ENCODE measurements at regions not wholly inside any gene's neighbourhood (a gene's known extent, or its start where the extent isn't known, plus 50 kb on each side); places are given as distances from the start of the nearest gene placed in this dataset.

GRCh38 chr6:127051571-127052260, 66.8 kb upstream of the RSPO3 start:
- H3K4me3 Mint-ChIP-seq (ENCODE audit: unreplicated experiment) = no peak overlapping the region
- Histone ChIP-seq H3K27me3 (replicated peaks; ENCODE audit: control insufficient read depth, insufficient read depth, low read length) (no peaks in the 10 kb centered on the region), H3K9me3 (no peaks in the 10 kb centered on the region), H3K4me1 (no peaks in the 10 kb centered on the region), H3K4me3 (ENCODE audit: low read depth, low read length) (no peak overlapping the region), H3K36me3 (ENCODE audit: control insufficient read depth, insufficient read depth, low read length) (no peaks in the 10 kb centered on the region)
- POLR2A ChIA-PET = no interaction called here
- peaks cover 6% of the 10 kb centered on the region for H3K36me3 Mint-ChIP-seq (ENCODE audit: insufficient read depth, unreplicated experiment)
- H3K9me3 Mint-ChIP-seq (ENCODE audit: unreplicated experiment) = peaks cover 42% of the 10 kb centered on the region
- no peak overlapping the region for H3K27ac Mint-ChIP-seq (ENCODE audit: unreplicated experiment)
- peaks cover 6% of the 10 kb centered on the region for H3K4me1 Mint-ChIP-seq (ENCODE audit: low read depth, unreplicated experiment)
- CTCF ChIA-PET = no interaction called here
- intact Hi-C loops (cut with micrococcal nuclease; ENCODE audit: unreplicated experiment) = no loop called here
- BruUV-seq (replicated peaks) = no TSS peak
- no peak for DNase-seq
- no peak for TF ChIP-seq CTCF (IDR thresholded peaks at IDR 0.05; ENCODE audit: insufficient read depth in 1 of 2, low read depth in 1 of 2, low read length in 1 of 2, severe bottlenecking in 1 of 2, unreplicated experiment in 1 of 2)
- H3K27me3 Mint-ChIP-seq (ENCODE audit: insufficient read depth, unreplicated experiment) = no peaks in the 10 kb centered on the region

- Mint-ChIP-seq H3K36me3 (ENCODE audit: insufficient read depth, unreplicated experiment) (no peaks in the 10 kb centered on the region), H3K27me3 (ENCODE audit: insufficient read depth, unreplicated experiment) (no peaks in the 10 kb centered on the region), H3K4me3 (ENCODE audit: unreplicated experiment) (no peak overlapping the region), H3K9me3 (ENCODE audit: unreplicated experiment) (peaks cover 43% of the 10 kb centered on the region), H3K4me1 (ENCODE audit: low read depth, unreplicated experiment) (peaks cover 6% of the 10 kb centered on the region), H3K27ac (ENCODE audit: unreplicated experiment) (no peak overlapping the region)
- no peak for TF ChIP-seq CTCF (IDR thresholded peaks at IDR 0.05; ENCODE audit: insufficient read depth in 1 of 2, low read depth in 1 of 2, low read length in 1 of 2, severe bottlenecking in 1 of 2, unreplicated experiment in 1 of 2)
- no peaks in the 10 kb centered on the region for H3K36me3 ChIP-seq (ENCODE audit: control insufficient read depth, insufficient read depth, low read length)
- POLR2A ChIA-PET = no interaction called here
- H3K9me3 ChIP-seq = no peaks in the 10 kb centered on the region
- no peaks in the 10 kb centered on the region for H3K27me3 ChIP-seq (replicated peaks; ENCODE audit: control insufficient read depth, insufficient read depth, low read length)
- H3K4me1 ChIP-seq = no peaks in the 10 kb centered on the region
- no TSS peak for BruUV-seq (replicated peaks)
- CTCF ChIA-PET = no interaction called here
- no peak for DNase-seq
- intact Hi-C loops (cut with micrococcal nuclease; ENCODE audit: unreplicated experiment) = no loop called here
- H3K4me3 ChIP-seq (ENCODE audit: low read depth, low read length) = no peak overlapping the region
Observed at GRCh38 chr6:127053032-127053874, 65.2 kb upstream of the RSPO3 start.

GRCh38 chr6:127053875-127054235, 64.6 kb upstream of the RSPO3 start:
- H3K27me3 ChIP-seq (replicated peaks; ENCODE audit: control insufficient read depth, insufficient read depth, low read length) = no peaks in the 10 kb centered on the region
- no peaks in the 10 kb centered on the region for H3K36me3 ChIP-seq (ENCODE audit: control insufficient read depth, insufficient read depth, low read length)
- no peak overlapping the region for H3K4me3 Mint-ChIP-seq (ENCODE audit: unreplicated experiment)
- POLR2A ChIA-PET = no interaction called here
- no peak for TF ChIP-seq CTCF (IDR thresholded peaks at IDR 0.05; ENCODE audit: insufficient read depth in 1 of 2, low read depth in 1 of 2, low read length in 1 of 2, severe bottlenecking in 1 of 2, unreplicated experiment in 1 of 2)
- H3K27me3 Mint-ChIP-seq (ENCODE audit: insufficient read depth, unreplicated experiment) = no peaks in the 10 kb centered on the region
- no peak overlapping the region for H3K4me3 ChIP-seq (ENCODE audit: low read depth, low read length)
- no TSS peak for BruUV-seq (replicated peaks)
- no peaks in the 10 kb centered on the region for H3K36me3 Mint-ChIP-seq (ENCODE audit: insufficient read depth, unreplicated experiment)
- intact Hi-C loops (cut with micrococcal nuclease; ENCODE audit: unreplicated experiment) = no loop called here
- H3K9me3 ChIP-seq = no peaks in the 10 kb centered on the region
- DNase-seq = no peak
- peaks cover 49% of the 10 kb centered on the region for H3K9me3 Mint-ChIP-seq (ENCODE audit: unreplicated experiment)
- no peaks in the 10 kb centered on the region for H3K4me1 ChIP-seq
- no peak overlapping the region for H3K27ac Mint-ChIP-seq (ENCODE audit: unreplicated experiment)
- H3K4me1 Mint-ChIP-seq (ENCODE audit: low read depth, unreplicated experiment) = peaks cover 6% of the 10 kb centered on the region
- CTCF ChIA-PET = no interaction called here

Data from Caco-2 (cell line).